Astrocyte of the spinal cord (primary cell): ENCODE measurements at regions not wholly inside any gene's neighbourhood (a gene's known extent, or its start where the extent isn't known, plus 50 kb on each side); places are given as distances from the start of the nearest gene placed in this dataset.

Source experiments
- DNase-seq: peaks from one replicate; pipeline ENCODE4 v3.0.0; 2011; ENCODE audit warnings: low read depth, low spot score
- H3K4me3 ChIP-seq: 2 replicates; pipeline ENCODE4 v1.5.1; 2011; ENCODE audit warnings: low read depth, mild to moderate bottlenecking, low read length, moderate library complexity
- in situ Hi-C: cut with HindIII; loops from 2 replicates; pipeline ENCODE4 v1.10.0; 2017; ENCODE audit warnings: low sequenced_read_pairs
- TF ChIP-seq, protein P1 (sequence below): IDR thresholded peaks from 2 replicates; pipeline ENCODE4 v1.5.1; 2012; ENCODE audit warnings: low read depth, mild to moderate bottlenecking, low read length, inconsistent platforms

DNA sequence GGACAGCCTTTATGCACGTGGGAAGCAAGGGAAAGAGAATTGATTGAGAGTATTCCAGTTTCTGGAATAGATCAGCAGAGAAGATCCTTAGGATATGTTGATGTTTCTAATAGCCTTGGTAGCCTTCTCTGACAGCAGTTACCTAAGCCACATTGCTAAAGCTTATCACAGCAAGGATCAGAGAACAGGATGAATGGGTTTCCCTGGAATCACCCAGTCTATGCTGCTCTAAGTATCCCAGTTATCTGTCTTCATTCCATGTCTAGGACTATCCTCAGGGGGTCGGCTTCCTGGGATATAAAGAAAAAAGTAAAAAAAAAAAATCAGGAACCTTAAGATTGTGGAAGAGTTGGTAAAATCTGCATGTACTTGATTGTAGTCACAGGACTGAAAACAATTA is 352.0 kb upstream of the AKR1E2 start:
- H3K4me3 ChIP-seq, result no peak overlapping the region
- in situ Hi-C loops, result no loop called here
- TF ChIP-seq, protein P1, sequence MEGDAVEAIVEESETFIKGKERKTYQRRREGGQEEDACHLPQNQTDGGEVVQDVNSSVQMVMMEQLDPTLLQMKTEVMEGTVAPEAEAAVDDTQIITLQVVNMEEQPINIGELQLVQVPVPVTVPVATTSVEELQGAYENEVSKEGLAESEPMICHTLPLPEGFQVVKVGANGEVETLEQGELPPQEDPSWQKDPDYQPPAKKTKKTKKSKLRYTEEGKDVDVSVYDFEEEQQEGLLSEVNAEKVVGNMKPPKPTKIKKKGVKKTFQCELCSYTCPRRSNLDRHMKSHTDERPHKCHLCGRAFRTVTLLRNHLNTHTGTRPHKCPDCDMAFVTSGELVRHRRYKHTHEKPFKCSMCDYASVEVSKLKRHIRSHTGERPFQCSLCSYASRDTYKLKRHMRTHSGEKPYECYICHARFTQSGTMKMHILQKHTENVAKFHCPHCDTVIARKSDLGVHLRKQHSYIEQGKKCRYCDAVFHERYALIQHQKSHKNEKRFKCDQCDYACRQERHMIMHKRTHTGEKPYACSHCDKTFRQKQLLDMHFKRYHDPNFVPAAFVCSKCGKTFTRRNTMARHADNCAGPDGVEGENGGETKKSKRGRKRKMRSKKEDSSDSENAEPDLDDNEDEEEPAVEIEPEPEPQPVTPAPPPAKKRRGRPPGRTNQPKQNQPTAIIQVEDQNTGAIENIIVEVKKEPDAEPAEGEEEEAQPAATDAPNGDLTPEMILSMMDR, result no peak
- no peak for DNase-seq

DNA sequence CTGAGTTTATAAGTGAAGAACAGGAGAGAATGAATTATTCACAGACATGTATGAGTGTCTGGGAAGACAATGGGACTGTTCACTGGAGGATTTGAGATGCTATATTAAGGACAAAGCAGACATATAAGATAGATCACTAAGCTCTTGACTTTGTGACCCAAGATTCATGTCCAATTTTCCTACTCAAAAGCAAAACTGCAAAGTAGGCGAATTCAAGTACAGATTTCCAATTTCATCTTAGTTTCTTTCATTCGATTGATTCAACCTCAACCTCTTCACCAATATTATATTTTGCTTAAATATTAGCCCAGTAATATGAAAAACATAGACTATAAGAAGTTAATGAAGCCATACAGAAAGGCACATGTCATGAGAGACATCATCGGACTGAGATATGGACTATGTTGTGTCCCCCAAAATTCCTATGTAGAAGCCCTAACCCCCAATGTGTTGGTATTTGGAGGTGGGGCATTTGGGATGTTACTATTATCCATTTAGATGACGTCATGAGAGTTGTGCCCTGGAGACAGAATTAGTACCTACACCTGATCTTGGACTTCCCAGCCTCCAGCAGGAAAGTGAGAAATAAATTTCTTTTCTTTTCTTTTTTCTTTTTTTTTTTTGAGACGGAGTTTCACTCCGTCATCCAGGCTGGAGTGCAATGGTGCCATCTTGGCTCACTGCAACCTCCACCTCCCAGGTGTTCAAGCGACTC is 353.7 kb upstream of the AKR1E2 start:
- in situ Hi-C loops, result no loop called here
- TF ChIP-seq, protein P1, result no peak
- no peak overlapping the region for H3K4me3 ChIP-seq
- no peak for DNase-seq

DNA sequence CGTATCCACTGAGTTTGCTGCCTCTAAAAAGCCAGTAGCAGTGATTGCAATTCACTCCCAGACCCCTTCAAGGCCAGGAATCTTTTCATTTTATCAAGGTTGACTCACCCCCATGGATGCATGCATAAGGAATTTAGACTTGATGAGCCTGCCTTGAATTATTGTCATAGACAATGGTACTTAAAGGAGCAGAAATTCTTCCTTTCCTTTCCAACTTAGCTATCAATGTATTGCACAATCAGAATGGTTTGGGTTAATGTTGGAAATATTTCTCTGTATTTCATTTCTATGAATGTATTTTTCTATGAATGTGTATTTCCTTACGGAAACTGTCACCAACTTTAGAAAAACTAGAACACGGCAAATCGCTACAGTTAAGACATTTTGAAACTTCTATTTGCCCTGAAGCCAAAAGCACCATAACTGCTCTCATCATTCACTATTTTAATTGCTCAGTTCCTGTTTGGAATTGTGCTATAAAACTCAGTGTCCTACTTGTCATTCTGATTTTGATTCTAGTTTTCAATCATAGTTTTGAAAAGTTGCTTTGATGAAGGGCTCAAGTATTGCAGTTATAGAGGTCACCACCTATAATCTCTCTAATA is 355.7 kb upstream of the AKR1E2 start:
- TF ChIP-seq, protein P1, result no peak
- DNase-seq, result peak; percentile 80
- in situ Hi-C loops, result no loop called here
- no peak overlapping the region for H3K4me3 ChIP-seq

DNA sequence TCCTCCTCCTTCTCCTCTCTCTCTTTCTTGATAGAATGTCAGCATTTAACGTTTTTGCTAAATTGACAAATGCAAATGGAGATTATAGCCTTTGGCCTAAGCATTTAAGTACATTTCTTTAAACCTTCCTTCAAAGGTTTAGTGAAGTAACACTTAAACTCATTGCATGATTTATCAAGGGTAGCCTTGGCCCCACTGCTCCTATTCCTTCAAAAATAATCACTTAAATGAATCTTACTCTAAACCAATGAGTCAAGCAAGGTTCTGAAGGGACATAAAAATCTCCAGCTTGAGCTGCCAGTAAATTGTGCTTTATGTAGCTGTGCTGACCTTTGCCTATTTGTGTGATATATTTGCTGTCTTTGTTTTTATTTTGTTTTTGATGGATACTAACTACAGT is 358.5 kb upstream of the AKR1E2 start:
- H3K4me3 ChIP-seq, result no peak overlapping the region
- DNase-seq, result no peak
- TF ChIP-seq, protein P1, result no peak
- in situ Hi-C loops, result no loop called here

DNA sequence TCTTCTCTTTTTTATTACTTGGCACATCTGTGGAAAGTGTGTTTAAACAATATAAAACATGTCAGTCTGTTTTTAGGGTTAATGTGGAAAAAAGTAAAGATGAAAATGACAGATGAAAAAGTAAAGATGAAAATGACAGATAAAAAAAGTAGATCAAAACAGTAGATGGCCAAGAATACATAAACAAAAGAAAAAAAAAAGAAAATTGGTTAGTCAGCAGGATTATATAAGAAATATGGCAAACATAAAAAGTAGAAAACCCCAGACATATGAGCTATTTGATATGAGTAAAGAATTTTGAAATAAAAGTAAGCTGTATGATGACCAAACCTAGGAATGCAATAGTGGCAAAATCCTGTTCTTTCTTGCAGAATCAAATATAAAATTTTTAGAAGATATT is 365.7 kb upstream of the AKR1E2 start:
- TF ChIP-seq, protein P1, result no peak
- H3K4me3 ChIP-seq, result no peak overlapping the region
- in situ Hi-C loops, result no loop called here
- DNase-seq, result no peak

DNA sequence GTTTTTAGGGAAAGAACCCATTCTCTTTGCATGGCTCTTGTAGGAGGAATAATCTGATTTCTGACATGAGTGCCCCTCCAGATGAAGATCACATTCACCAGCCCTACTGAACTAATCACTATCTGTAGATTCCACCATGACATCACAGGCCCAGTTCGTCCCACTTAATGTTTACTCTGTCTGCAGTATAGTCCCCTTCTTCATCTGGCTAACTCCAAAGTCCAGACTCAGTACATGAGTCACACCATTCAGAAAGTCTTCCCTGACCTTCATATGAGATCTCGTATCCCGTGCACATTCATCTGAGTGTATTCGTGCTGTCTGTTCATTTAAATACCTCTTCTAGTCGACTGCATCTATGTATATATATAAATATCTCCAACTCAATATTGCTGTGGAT is 366.5 kb upstream of the AKR1E2 start:
- in situ Hi-C loops, result no loop called here
- TF ChIP-seq, protein P1, result no peak
- H3K4me3 ChIP-seq, result no peak overlapping the region
- peak; percentile 47 for DNase-seq
